ENCODE measurements at regions not wholly inside any gene's neighbourhood (a gene's known extent, or its start where the extent isn't known, plus 50 kb on each side); places are given as distances from the start of the nearest gene placed in this dataset.
A peak's percentile ranks its signal among the peaks of the same experiment; 100 is the strongest.

GRCh38 chr15:31975830-31976229 lies 54.5 kb upstream of the CHRNA7 start:
- Histone ChIP-seq H3K36me3 (ENCODE audit: control insufficient read depth, insufficient read depth, low read length) (no peaks in the 10 kb centered on the region), H3K4me3 (ENCODE audit: low read depth, low read length) (no peak overlapping the region), H3K27me3 (ENCODE audit: control insufficient read depth, insufficient read depth, low read length) (no peaks in the 10 kb centered on the region)
- TF ChIP-seq CTCF (IDR thresholded peaks at IDR 0.05; ENCODE audit: insufficient read depth, low read length, severe bottlenecking), result peak; percentile 12
- FAIRE-seq (no peak), DNase-seq (ENCODE audit: low read depth) (no peak)

- no peak for TF ChIP-seq CTCF (IDR thresholded peaks at IDR 0.05; ENCODE audit: insufficient read depth, low read length, severe bottlenecking)
- no peak for DNase-seq (ENCODE audit: low read depth)
- no peaks in the 10 kb centered on the region for H3K36me3 ChIP-seq (ENCODE audit: control insufficient read depth, insufficient read depth, low read length)
- FAIRE-seq, result peak; percentile 85
- no peak overlapping the region for H3K4me3 ChIP-seq (ENCODE audit: low read depth, low read length)
- no peaks in the 10 kb centered on the region for H3K27me3 ChIP-seq (ENCODE audit: control insufficient read depth, insufficient read depth, low read length)
Measured at GRCh38 chr15:31977138-31977537, 53.2 kb upstream of the CHRNA7 start.

- FAIRE-seq, result no peak
- H3K27me3 ChIP-seq (ENCODE audit: control insufficient read depth, insufficient read depth, low read length), result no peaks in the 10 kb centered on the region
- TF ChIP-seq CTCF (IDR thresholded peaks at IDR 0.05; ENCODE audit: insufficient read depth, low read length, severe bottlenecking), result peak; percentile 84
- DNase-seq (ENCODE audit: low read depth), result peak; percentile 5
- no peak overlapping the region for H3K4me3 ChIP-seq (ENCODE audit: low read depth, low read length)
- H3K36me3 ChIP-seq (ENCODE audit: control insufficient read depth, insufficient read depth, low read length), result no peaks in the 10 kb centered on the region
Measured at GRCh38 chr15:31977812-31978661, 52.3 kb upstream of the CHRNA7 start.
